Parathyroid adenoma (tissue), 2 donors: ENCODE measurements at regions not wholly inside any gene's neighbourhood (a gene's known extent, or its start where the extent isn't known, plus 50 kb on each side); places are given as distances from the start of the nearest gene placed in this dataset.
A peak's percentile ranks its signal among the peaks of the same experiment; 100 is the strongest.

ENCODE experiments used
- H2AFZ ChIP-seq: fragments of 300-600 bp; sonication (generic); one replicate; pipeline ENCODE4 v1.7.0; 2017; ENCODE audit warnings: antibody characterized with exemption, mild to moderate bottlenecking
- H3K27ac ChIP-seq: fragments of 300-600 bp; sonication (generic); one replicate; pipeline ENCODE4 v1.7.0; 2017
- H3K27me3 ChIP-seq: fragments of 300-600 bp; sonication (generic); one replicate; pipeline ENCODE4 v1.7.0; 2017; ENCODE audit warnings: low read length; ENCODE audit not compliant: control insufficient read depth, insufficient read depth
- H3K36me3 ChIP-seq: fragments of 300-600 bp; sonication (generic); one replicate; pipeline ENCODE4 v1.7.0; 2017; ENCODE audit warnings: low read length; ENCODE audit not compliant: control insufficient read depth, insufficient read depth
- H3K4me1 ChIP-seq: fragments of 300-600 bp; sonication (generic); one replicate; pipeline ENCODE4 v1.7.0; 2017; ENCODE audit warnings: control low read depth
- H3K4me2 ChIP-seq: fragments of 300-600 bp; sonication (generic); one replicate; pipeline ENCODE4 v1.7.0; 2017; ENCODE audit warnings: low read length
- H3K4me3 ChIP-seq: fragments of 300-600 bp; sonication (generic); one replicate; pipeline ENCODE4 v1.7.0; 2017; ENCODE audit warnings: low read depth, low read length
- H3K79me2 ChIP-seq: fragments of 300-600 bp; sonication (generic); one replicate; pipeline ENCODE4 v1.7.0; 2017; ENCODE audit warnings: control low read depth
- H3K9ac ChIP-seq: fragments of 300-600 bp; sonication (generic); one replicate; pipeline ENCODE4 v1.7.0; 2017; ENCODE audit warnings: mild to moderate bottlenecking
- H3K9me3 ChIP-seq: fragments of 300-600 bp; sonication (generic); one replicate; pipeline ENCODE4 v1.7.0; 2017; ENCODE audit warnings: low read length; ENCODE audit not compliant: control insufficient read depth
- TF ChIP-seq, protein P1 (sequence below): fragments of 300-600 bp; sonication (generic); IDR thresholded peaks from one replicate; pipeline ENCODE4 v1.7.0; 2017; ENCODE audit warnings: antibody characterized with exemption, mild to moderate bottlenecking
- donor health status: primary hyperparathyroidism.

GRCh38 chr12:124517260-124518050 lies 50.0 kb downstream of the NCOR2 start:
- Histone ChIP-seq H3K27ac (peak overlapping the region; percentile 98), H3K9ac (peak overlapping the region; percentile 59), H3K27me3 (no peaks in the 10 kb centered on the region), H3K4me2 (peak overlapping the region; percentile 85), H2AFZ (peak overlapping the region; percentile 89), H3K4me3 (peak overlapping the region; percentile 65), H3K4me1 (peaks cover 9% of the 10 kb centered on the region), H3K9me3 (no peaks in the 10 kb centered on the region), H3K36me3 (no peaks in the 10 kb centered on the region), H3K79me2 (peaks cover 56% of the 10 kb centered on the region)
- TF ChIP-seq, protein P1, sequence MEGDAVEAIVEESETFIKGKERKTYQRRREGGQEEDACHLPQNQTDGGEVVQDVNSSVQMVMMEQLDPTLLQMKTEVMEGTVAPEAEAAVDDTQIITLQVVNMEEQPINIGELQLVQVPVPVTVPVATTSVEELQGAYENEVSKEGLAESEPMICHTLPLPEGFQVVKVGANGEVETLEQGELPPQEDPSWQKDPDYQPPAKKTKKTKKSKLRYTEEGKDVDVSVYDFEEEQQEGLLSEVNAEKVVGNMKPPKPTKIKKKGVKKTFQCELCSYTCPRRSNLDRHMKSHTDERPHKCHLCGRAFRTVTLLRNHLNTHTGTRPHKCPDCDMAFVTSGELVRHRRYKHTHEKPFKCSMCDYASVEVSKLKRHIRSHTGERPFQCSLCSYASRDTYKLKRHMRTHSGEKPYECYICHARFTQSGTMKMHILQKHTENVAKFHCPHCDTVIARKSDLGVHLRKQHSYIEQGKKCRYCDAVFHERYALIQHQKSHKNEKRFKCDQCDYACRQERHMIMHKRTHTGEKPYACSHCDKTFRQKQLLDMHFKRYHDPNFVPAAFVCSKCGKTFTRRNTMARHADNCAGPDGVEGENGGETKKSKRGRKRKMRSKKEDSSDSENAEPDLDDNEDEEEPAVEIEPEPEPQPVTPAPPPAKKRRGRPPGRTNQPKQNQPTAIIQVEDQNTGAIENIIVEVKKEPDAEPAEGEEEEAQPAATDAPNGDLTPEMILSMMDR: peak; percentile 3

DNA sequence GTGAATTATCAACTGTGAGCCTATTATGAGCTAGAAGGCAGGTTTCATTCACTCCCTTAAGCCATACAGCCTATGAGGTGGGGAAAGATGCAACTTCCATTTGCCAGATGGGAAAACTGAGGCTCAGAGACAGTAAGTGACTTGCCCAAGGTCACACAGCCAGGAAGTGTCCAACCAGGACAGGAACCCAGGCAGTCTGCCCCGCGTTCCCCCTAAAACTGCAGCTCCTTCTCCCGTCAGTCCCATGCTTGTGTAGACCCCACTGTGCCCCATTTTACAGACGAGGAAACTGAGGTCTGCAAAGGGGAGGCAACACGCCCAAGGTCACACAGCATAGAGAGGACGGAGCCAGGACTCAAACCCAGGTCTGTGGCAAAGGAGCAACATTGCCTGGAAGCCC lies 50.6 kb downstream of the NCOR2 start:
- H3K9ac ChIP-seq: no peak overlapping the region
- H3K4me1 ChIP-seq: peaks cover 9% of the 10 kb centered on the region
- H3K27me3 ChIP-seq: no peaks in the 10 kb centered on the region
- H3K9me3 ChIP-seq: no peaks in the 10 kb centered on the region
- H3K36me3 ChIP-seq: no peaks in the 10 kb centered on the region
- H3K79me2 ChIP-seq: peaks cover 61% of the 10 kb centered on the region
- peak overlapping the region; percentile 89 for H2AFZ ChIP-seq
- H3K4me2 ChIP-seq: peak overlapping the region; percentile 85
- peak overlapping the region; percentile 65 for H3K4me3 ChIP-seq
- TF ChIP-seq, protein P1: no peak
- peak overlapping the region; percentile 98 for H3K27ac ChIP-seq

- no peak overlapping the region for H3K4me3 ChIP-seq
- H3K4me1 ChIP-seq: peaks cover 9% of the 10 kb centered on the region
Observed at GRCh38 chr12:124515981-124516380, 51.4 kb downstream of the NCOR2 start.

DNA sequence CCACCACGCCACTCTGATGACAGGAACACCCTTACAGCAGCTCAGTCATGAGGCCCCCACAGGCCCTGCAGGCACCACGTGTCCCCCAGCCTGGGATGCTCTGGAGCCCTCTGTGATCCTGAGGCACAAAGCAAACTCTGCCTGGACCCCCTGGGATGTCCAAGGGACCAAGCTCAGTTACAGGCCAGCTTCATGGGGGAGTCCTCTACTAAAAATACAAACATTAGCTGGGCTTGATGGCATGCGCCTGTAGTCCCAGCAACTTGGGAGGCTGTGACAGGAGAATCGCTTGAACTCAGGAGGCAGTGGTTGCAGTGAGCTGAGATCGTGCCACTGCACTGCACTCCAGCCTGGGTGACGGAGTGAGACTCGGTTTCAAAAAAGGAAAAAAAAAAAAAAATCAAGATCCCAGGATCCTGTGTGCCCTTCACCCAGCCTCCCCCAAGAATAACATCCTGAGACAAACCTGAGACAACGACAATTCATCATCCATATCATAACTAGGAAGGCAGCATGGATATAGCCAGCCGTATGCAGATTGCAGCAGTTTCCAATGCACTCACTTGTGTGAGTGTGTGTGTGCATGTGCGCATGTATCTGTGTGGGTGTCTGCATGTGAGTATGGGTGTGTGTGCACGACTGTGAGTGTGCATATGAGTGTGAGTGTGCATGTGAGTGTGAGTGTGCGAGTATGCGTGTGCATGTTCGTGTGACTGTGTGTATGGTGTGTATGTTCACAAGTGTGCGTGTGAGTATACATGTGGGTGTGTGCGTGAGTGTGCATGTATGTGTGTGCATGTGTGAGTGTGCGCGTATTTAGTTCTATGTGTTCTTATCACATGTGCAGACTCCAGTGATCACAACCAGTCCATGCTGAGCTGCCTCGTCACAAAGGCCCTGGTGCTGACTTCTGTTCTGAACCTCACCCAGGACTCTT lies 52.1 kb downstream of the NCOR2 start:
- Histone ChIP-seq H3K27ac (no peak overlapping the region), H3K4me1 (peaks cover 16% of the 10 kb centered on the region), H3K27me3 (no peaks in the 10 kb centered on the region), H3K4me2 (no peak overlapping the region), H3K9me3 (no peaks in the 10 kb centered on the region), H3K4me3 (no peak overlapping the region), H3K36me3 (no peaks in the 10 kb centered on the region), H2AFZ (no peak overlapping the region), H3K79me2 (peaks cover 73% of the 10 kb centered on the region), H3K9ac (no peak overlapping the region)
- TF ChIP-seq, protein P1: no peak

More at GRCh38 chr12:124515981-124516380, 51.4 kb downstream of the NCOR2 start:
- Histone ChIP-seq H3K79me2 (peaks cover 68% of the 10 kb centered on the region), H3K9me3 (no peaks in the 10 kb centered on the region), H3K36me3 (no peaks in the 10 kb centered on the region), H2AFZ (no peak overlapping the region), H3K9ac (no peak overlapping the region), H3K27ac (no peak overlapping the region), H3K4me2 (no peak overlapping the region), H3K27me3 (no peaks in the 10 kb centered on the region)
- TF ChIP-seq, protein P1: no peak
